DOHH2 (cell line): ENCODE measurements at regions not wholly inside any gene's neighbourhood (a gene's known extent, or its start where the extent isn't known, plus 50 kb on each side); places are given as distances from the start of the nearest gene placed in this dataset.

Experiments used
- CTCF ChIP-seq: fragments of 200-600 bp; sonication (generic); IDR thresholded peaks from one replicate; pipeline ENCODE4 v1.5.1; 2014; ENCODE audit warnings: antibody characterized with exemption, mild to moderate bottlenecking, low read depth, low read length; ENCODE audit not compliant: poor library complexity, severe bottlenecking
- EZH2phosphoT487 ChIP-seq: fragments of 200-600 bp; sonication (generic); IDR thresholded peaks from 2 replicates; pipeline ENCODE4 v1.6.1; 2017; ENCODE audit warnings: borderline replicate concordance, mild to moderate bottlenecking, antibody characterized with exemption, low read length, moderate library complexity, mixed read lengths

GRCh38 chr4:179001918-179002317 is 1559.7 kb upstream of the AGA start:
- TF ChIP-seq CTCF (no peak), EZH2phosphoT487 (no peak)
